ENCODE measurements at regions not wholly inside any gene's neighbourhood (a gene's known extent, or its start where the extent isn't known, plus 50 kb on each side); places are given as distances from the start of the nearest gene placed in this dataset.
"Not testable (repeated sequence)": the region's sequence is repeated elsewhere in the genome, so short reads cannot be mapped to it uniquely, and the experiment has no call there.

DNA sequence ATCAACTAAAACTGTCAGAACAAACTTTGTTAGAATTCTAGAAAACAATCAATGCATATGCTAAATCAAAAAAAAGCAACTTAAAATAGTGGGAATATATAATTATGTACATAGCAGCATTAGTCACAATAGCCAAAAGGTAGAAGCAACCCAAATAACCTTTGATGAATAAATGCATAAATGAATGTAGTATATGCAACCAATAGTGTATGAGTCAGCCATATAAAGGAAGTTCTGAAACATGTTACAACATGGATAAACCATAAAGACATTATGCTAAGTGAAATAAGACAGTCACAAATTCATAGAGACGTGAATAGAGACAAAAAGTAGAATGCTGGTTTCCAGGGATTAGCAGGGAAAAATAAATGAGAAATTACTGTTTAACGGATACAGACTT lies 762.8 kb upstream of the INTU start:
- DNase-seq, result no peak

DNA sequence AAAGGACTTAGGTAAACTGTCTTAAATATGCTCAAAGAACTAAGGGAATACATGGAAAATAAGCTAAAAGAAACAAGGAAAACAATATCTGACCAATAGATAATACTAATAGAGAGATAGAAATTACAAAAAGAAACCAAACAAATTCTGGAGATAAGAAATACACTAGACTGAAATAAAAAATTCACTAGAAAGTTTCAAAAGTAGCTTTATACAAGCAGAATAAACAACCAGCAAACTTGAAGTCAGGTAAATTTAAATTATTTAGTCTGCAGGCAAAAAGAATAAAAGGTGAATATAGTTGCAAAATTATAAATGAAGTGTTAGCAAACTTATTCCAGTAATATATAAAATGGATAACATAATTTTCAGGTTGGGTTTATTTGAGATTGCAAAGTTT lies 760.9 kb upstream of the INTU start:
- DNase-seq, result no peak

DNA sequence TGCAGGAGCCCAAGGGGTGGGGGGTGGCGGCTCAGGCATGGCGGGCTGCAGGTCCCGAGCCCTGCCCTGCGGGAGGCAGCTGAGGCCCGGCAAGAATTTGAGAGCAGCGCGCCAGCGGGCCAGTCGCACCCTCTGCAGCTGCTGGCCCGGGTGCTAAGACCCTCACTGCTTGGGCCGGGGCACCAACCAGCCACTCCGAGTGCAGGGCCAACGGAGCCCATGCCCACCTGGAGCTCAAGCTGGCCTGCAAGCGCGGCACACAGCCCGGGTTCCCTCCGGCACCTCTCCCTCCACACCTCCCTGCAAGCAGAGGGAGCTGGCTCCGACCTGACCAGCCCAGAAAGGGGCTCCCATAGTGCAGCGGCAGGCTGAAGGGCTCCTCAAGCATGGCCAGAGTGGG lies 758.2 kb upstream of the INTU start:
- no peak for DNase-seq

DNA sequence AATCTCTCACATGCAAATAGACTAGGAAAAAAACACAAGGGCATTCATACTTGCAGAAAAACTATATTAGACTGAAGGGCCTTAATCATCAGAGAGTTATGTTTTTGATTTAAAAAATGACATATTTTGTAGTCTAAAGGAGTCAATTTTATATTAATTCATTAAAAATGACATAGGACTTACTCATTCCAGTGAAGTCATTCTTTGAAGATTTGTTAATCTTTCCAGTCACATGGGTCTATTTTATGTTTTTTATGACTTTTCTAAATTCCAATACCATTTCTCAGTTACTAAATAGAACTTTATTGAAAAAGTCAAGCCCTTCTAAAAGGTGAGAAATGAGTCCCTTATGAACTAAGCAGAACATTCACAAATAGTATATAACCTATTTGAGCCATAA lies 743.8 kb upstream of the INTU start:
- DNase-seq, result no peak

DNA sequence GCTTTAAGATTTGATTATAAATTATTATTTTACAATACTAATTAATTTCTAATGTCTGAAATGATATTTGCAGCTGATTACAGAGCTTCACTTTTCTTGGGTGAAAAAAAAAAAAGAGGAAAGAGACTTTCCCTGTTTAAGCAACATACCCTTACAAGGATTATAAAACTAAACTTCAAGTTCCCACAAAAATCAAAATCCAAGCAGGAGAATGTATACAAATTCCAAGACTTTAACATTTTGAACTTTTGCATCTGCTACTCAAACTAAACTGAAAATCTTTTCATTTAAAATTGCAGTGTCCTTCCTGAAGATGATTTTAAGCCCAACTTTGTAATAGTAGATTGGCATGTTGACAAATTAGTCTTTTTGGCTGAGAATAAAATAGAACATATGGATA lies 742.4 kb upstream of the INTU start:
- DNase-seq, result no peak

DNA sequence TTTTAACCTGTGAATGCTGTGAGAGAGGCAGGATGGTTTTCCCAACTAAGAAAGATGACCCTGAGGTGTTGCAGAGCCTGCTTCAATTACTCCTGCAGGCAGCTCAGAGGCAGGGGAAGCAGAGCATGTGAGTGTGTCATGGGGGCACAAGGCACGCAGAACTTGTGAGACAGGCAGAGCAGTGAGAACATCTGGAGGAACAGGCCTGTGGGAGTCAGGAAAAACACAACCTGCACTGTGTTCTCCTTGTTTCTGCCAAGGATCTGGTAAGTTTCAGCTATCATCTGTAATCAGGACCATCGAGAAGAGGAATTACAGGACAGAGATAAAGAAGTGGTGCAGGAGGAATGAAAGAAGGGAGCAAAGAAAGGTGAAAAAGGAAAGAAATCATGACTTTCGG lies 741.8 kb upstream of the INTU start:
- DNase-seq, result no peak

DNA sequence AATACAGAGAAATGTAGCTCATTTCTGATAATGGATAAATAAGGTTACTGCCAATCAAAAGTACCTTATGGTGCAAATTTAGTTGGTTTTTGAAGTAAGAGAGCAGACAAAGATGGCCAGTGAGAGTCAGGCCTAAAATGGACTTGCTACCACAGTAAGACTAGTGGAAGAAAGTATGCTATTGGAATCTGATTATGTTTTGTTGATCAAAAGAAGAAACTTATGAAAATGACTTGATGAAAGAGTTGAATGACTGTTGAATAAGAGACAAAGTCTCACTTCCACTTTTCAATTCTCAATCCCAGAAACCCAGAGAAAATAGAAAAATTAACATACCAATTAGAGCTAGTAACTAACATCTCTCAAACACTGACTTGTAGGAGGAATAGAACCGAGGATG lies 737.8 kb upstream of the INTU start:
- DNase-seq, result no peak

DNA sequence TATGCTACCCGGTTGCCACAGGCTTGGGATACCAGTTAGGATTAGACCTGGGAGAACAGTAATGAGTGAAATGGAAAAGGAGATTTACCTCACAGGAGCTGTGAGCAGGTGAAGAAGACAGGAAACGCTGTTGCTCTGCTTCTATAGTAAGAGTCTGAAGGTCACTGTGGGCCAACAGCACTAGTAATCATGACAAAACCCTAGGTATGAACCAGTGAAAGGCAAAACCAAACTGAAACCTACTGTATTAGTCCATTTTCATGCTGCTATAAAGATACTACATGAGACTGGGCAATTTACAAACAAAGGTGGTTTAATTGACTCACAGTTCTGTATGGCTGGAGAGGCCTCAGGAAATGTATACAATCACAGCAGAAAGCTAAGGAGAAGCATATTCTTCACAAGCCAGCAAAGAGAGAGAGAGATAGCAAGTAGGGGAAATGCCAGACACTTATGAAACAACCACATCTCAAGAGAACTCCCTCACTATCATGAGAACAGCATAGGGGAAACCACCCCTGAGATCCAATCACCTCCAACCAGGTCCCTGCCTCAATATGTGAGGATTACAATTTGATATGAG lies 736.7 kb upstream of the INTU start:
- DNase-seq, result no peak

DNA sequence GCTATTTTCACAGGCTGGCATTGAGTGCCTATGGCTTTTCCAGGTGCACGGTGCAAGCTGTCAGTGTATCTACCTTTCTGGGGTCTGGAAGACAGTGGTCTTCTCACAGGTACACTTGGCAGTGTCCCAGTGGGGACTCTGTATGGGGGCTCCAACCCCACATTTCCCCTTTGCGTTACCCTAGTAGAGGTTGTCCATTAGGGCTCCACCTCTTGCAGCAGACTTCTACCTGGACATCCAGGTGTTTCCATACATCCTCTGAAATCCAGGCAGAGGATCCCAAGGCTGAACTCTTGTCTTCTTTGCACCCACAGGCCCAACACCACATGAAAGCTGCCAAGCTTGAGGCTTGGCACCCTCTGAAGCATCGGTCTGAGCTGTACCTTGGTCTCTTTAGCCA lies 735.7 kb upstream of the INTU start:
- DNase-seq, result no peak

DNA sequence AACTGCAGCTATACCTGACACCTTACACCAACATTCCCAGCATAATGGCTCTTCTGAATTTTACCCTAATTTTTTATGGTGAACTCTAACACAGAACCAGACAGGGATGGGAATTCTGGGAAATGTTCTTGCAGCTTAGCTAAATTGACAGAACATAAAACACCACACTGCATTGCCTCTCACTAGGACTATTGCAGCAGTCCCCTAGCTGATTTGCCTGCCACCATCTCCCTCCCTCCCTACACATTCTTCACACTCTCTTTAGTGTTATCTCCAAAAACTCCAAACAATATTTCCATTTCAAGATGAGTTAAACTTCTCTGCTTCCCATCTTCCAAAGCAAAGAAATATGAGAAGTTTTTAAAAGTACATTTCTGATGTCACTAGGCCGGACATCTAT lies 733.9 kb upstream of the INTU start:
- no peak for DNase-seq

DNA sequence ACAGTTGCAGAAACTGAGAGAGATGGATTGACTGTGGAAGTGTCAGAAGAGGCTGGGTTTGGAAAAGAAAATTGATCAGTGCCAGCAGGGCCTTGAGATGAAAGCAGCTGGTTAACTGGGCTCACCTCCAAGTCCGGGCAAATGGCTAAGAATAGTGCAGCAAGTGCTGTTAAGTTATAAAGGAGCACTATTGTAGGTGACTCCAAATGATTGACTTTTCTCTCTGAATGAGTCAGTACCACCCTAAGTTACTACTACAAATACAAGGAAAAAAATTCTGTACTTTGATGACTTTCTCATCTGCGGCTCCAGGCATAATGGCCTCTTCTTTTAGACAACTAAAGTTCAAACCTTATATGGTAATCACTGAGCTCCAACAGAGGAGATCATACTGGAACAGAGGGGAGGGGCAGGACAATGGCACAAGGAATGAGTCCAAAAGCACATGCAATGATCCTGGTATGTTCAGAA lies 733.4 kb upstream of the INTU start:
- no peak for DNase-seq

DNA sequence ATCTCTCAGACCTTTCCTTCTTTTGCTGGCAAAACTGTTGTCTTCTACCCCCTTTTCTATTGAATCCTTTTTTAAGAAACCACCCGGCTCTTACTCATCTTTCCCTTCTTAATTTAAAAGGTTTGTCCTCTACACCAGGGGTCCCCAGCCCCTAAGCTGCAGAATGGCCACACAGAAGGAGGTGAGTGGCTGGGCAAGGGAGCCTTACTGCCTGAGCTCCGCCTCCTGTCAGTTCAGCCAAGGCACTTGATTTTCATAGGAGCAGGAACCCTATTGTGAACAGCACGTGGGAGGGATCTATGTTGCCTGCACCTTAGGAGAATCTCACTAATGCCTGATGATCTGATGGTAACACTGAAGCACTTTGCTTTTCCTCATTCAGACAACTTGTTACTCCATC lies 726.3 kb upstream of the INTU start:
- no peak for DNase-seq

DNA sequence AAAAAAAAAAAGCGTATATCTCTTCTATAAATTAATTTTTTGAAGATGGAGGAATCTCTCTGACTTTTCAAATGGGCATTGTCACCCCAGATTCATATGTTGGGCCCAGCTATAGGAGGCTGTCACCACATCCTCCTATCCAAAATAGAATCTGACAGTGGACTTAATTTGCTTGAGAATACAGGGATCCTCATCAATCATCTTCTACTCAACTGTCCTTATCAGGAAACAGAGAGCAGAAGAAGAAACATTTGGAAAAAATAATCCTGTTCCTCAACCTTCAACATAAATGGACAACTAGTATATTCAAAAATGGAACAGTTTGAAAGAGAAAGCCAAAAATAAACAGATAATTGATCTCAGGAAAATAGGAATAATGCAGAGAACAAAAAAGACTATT lies 725.4 kb upstream of the INTU start:
- no peak for DNase-seq

DNA sequence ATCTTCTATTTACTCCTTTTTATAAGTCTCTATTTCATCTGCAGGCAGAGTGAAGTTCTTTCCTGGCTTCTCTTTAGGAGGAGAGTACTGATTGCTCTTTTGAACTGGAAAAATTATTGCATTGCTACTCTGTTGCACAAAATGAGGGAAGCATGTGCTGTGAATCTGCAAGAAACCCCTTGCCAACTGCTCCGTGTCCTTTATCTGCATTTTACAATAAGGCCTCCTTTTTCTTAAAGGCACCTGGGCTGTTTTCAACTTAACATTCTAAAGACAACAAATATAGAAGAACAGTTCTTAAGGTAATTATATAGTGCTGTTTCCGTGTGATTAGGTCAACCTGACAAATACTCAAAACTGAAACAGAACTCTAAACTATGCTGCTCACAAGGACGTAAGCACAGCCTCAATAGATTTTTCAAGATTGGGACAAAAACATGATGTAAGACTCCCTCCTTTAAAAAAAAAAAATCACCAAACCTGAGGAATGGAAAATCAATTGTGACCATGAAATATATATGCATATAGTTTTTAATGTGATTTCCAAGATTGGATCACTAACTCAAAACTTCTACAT lies 716.6 kb upstream of the INTU start:
- DNase-seq, result no peak

DNA sequence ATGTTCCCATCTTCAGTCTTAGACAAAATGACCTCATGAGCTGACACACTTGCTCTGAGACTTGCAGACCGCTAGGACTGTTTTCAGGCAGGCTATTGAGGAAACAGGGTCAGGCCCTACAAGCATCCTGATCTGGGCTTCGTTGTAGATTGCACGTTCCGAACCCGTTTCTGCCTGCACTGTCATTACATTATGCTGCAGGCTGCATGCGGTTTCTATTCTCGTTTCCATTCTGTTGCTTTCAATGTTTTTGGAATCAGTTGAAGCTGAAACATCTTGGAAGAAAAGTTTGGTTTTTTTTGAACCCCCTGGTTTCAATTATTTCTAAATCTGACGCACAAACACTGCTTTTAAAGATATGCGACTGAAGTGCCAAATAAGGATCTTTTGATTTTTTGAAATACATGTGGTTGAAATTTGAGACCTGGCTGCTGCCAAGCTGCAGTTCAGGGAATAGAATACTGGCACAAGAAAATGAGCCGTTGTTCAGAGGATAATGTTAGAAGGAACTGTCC lies 716.1 kb upstream of the INTU start:
- DNase-seq, result no peak

DNA sequence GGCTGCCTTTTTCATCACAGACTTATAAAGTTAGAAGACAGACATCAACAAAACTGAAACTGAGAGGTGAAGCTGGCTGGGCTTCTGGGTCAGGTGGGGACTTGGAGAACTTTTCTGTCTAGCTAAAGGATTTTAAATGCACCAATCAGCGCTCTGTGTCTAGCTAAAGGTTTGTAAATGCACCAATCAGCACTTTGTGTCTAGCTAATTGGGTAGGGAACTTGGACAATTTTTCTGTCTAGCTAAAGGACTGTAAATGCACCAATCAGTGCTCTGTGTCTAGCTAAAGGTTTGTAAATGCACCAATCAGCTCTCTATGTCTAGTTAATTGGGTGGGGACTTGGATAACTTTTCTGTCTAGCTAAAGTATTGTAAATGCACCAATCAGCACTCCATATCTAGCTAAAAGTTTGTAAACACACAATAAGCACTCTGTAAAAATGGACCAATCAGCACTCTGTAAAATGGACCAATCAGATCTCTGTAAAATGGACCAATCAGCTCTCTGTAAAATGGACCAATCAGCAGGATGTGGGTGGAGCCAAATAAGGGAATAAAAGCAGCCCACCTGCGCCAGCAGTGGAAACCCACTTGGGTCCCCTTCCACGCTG lies 710.3 kb upstream of the INTU start:
- not testable (repeated sequence) for DNase-seq

DNA sequence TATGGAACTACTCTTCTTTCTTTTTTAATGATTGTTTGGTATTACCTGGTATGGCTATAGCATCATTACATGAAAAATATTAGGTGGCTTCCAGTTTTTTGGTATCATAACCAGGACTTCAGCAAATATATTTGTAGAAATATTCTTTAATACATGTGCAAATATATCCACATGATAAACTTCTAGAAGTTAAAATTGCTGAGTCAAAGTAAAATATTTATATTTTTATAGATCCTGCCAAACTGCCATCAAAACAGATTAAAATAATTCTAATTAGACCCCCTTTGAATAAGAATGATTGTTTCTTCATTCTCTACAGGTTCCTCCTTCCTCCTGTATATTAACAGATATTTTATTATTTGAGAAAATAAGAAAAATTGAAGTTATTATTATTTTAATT lies 708.5 kb upstream of the INTU start:
- DNase-seq, result no peak

DNA sequence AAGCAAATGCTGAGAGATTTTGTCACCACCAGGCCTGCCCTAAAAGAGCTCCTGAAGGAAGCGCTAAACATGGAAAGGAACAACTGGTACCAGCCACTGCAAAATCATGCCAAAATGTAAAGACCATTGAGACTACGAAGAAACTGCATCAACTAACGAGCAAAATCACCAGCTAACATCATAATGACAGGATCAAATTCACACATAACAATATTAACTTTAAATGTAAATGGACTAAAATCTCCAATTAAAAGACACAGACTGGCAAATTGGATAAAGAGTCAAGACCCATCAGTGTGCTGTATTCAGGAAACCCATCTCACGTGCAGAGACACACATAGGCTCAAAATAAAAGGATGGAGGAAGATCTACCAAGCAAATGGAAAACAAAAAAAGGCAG lies 702.7 kb upstream of the INTU start:
- DNase-seq, result not testable (repeated sequence)

DNA sequence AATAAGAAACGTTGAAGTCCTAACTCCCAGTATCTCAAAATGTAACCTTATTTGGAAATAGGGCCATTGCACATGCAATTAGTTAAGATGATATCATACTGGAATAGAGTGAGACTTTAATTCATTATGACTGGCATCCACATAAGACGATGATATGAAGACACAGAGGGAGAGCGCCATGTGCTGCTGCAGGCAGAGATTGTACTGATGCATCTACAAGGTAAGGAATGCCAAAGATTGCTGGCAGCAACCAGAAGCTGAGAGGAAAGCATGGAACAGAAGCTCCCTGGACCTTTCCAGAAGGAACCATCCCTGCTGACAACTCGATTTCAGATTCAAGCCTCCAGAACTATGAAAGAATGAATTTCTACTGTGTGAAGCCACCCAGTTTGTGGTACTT lies 697.0 kb upstream of the INTU start:
- no peak for DNase-seq

DNA sequence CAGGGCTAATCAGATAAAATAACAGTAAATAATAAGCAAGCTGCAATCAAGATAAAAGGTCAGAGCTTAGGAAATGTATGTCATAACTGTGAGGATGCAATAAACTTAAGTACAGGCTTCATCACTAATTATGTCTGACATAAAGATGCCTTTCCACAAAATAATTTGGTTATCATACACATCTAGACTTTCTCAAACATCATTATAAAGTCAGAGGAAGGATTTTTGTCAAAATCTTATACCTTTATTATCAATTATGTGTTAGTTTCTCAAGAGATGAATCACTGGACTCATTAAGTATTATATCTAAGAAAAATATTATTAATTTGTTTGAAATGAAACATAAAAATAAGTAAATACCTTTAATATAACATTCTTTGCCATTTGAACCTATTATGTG lies 695.4 kb upstream of the INTU start:
- DNase-seq, result no peak

DNA sequence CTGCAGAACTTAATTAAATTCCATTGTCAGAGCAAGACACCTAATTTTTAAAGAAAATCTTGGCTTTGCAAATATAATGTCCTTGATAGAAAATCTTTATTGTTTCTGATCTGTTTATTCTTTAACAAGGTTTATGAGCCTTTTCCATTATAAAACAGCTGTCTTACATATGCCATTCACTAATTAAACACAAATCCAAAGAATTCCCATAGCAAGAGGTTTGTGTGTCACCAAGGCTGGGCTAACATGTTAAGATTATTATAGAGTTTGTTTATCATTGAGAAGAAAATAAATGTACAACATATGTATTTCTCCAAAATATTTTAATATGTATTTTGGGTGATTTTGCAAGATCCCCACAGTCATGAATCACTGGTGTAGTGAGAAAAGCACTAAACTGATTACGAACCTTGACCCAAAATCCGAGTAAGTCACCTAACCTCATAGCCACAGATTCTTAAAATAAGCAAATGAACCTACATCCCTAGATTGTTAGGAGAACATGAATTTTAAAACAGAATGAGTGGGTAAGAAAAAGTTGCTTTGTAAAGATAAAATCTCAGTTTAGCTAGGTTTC lies 694.8 kb upstream of the INTU start:
- DNase-seq, result no peak

DNA sequence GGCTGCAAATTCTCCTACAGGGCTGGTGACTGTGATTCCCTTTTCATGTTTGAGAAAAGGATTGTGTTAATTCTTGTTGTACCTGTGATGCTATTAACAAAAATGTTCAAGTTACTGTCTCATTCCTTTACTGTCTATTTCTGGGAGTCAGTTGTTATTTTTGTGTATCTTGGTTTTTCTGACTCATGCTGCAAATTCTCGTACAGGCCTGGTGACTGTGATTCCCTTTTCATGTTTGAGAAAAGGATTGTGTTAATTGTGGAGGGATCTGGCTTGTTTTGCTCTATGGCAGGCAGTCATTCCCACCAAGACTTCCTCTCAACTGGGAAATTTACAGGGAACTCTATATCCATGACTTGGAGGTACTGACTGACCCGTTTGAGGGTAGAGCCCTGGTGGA lies 693.4 kb upstream of the INTU start:
- DNase-seq, result no peak

DNA sequence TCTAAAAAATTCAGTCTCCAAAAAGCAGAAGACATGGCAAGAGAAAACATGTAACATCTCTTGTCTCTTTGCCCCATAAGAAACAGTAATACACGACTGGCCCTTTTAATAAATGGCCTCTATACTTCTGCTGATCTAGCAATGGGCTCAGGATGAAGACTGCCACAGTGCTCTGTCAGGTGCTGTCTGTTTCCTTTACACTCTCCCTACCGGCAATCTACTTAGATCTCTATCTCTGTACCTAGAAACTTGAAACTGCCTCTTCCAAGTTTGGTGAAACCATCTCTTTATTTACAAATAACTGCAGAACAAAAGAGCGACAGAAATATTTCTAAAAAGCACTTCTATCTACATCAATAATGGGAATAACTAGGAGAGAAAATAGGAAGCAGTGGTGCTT lies 685.2 kb upstream of the INTU start:
- DNase-seq, result no peak

Measured in occipital lobe (tissue), 1 donor.